WTC11 (cell line): ENCODE measurements at regions not wholly inside any gene's neighbourhood (a gene's known extent, or its start where the extent isn't known, plus 50 kb on each side); places are given as distances from the start of the nearest gene placed in this dataset.

Experiments
- ATAC-seq: fragments of 200-7000 bp; cut with Tn5 transposase; 2 replicates; pipeline ENCODE4 v1.10.0; 2021; ENCODE audit warnings: mild to moderate bottlenecking, moderate library complexity
- CTCF ChIA-PET: fragments of 300-600 bp; sonication (Branson Sonifier 250); formaldehyde crosslinking; loops from one replicate; lab custom pipeline; 2021; ENCODE audit warnings: antibody characterized with exemption; lab: Charles Lee
- POLR2A ChIA-PET: fragments of 350-600 bp; sonication (Branson Sonifier 250); formaldehyde crosslinking; loops from one replicate; lab custom pipeline; 2021; ENCODE audit warnings: antibody characterized with exemption; lab: Charles Lee
- DNase-seq: peaks from one replicate; pipeline ENCODE4 v3.0.0; 2021; ENCODE audit warnings: low spot score
- H3K27ac Mint-ChIP-seq: 2 replicates; pipeline ENCODE4 v1.8.0; 2021; ENCODE audit warnings: mixed read lengths
- H3K27me3 Mint-ChIP-seq: 2 replicates; pipeline ENCODE4 v1.8.0; 2021; ENCODE audit warnings: low read depth, mild to moderate bottlenecking, moderate library complexity, mixed read lengths
- H3K36me3 Mint-ChIP-seq: 2 replicates; pipeline ENCODE4 v1.8.0; 2021; ENCODE audit warnings: mixed read lengths
- H3K4me1 Mint-ChIP-seq: 2 replicates; pipeline ENCODE4 v1.8.0; 2022; ENCODE audit warnings: mixed read lengths
- H3K4me3 Mint-ChIP-seq: 2 replicates; pipeline ENCODE4 v1.8.0; 2021; ENCODE audit warnings: mild to moderate bottlenecking, moderate library complexity, mixed read lengths
- H3K9me3 Mint-ChIP-seq: 2 replicates; pipeline ENCODE4 v1.8.0; 2021; ENCODE audit warnings: mixed read lengths
- ATF1 ChIP-seq: sonication (generic); formaldehyde crosslinking; IDR thresholded peaks from 2 replicates; pipeline ENCODE4 v1.8.1; 2023; ENCODE audit warnings: mild to moderate bottlenecking, moderate library complexity, missing genetic modification reagents
- ATF2 ChIP-seq: sonication (generic); formaldehyde crosslinking; IDR thresholded peaks from 2 replicates; pipeline ENCODE4 v1.8.1; 2022; ENCODE audit warnings: low read depth, missing genetic modification reagents, borderline replicate concordance
- ATF3 ChIP-seq: sonication (generic); formaldehyde crosslinking; conservative IDR thresholded peaks from 2 replicates; pipeline ENCODE4 v1.8.1; 2022; ENCODE audit warnings: mild to moderate bottlenecking, missing genetic modification reagents
- CREB1 ChIP-seq: sonication (generic); formaldehyde crosslinking; IDR thresholded peaks from 2 replicates; pipeline ENCODE4 v1.8.0; 2023; ENCODE audit warnings: mild to moderate bottlenecking, missing genetic modification reagents
- ELF4 ChIP-seq: sonication (generic); formaldehyde crosslinking; IDR thresholded peaks from 2 replicates; pipeline ENCODE4 v1.8.1; 2022; ENCODE audit warnings: low read depth, mild to moderate bottlenecking, moderate library complexity, missing genetic modification reagents
- EMX1 ChIP-seq: fragments of 250-450 bp; sonication (Bioruptor Pico); IDR thresholded peaks from 2 replicates; pipeline ENCODE4 v1.8.0; 2021; ENCODE audit warnings: mild to moderate bottlenecking
- ESRRA ChIP-seq: sonication (generic); formaldehyde crosslinking; IDR thresholded peaks from 2 replicates; pipeline ENCODE4 v1.8.1; 2022; ENCODE audit warnings: mild to moderate bottlenecking, missing genetic modification reagents, borderline replicate concordance
- FOXJ3 ChIP-seq: sonication (generic); formaldehyde crosslinking; IDR thresholded peaks from 2 replicates; pipeline ENCODE4 v1.9.0; 2021; ENCODE audit warnings: missing genetic modification reagents, mild to moderate bottlenecking, borderline replicate concordance
- FOXP4 ChIP-seq: sonication (generic); formaldehyde crosslinking; IDR thresholded peaks from 2 replicates; pipeline ENCODE4 v1.8.0; 2022; ENCODE audit warnings: mild to moderate bottlenecking, missing genetic modification reagents
- GTF2I ChIP-seq: fragments of 250-450 bp; sonication (Bioruptor Pico); conservative IDR thresholded peaks from 2 replicates; pipeline ENCODE4 v1.4.0; 2021; ENCODE audit warnings: mild to moderate bottlenecking
- MAX ChIP-seq: sonication (generic); formaldehyde crosslinking; IDR thresholded peaks from 2 replicates; pipeline ENCODE4 v1.8.0; 2022; ENCODE audit warnings: mild to moderate bottlenecking, missing genetic modification reagents
- MYBL2 ChIP-seq: sonication (generic); formaldehyde crosslinking; IDR thresholded peaks from 2 replicates; pipeline ENCODE4 v1.8.1; 2023; ENCODE audit warnings: mild to moderate bottlenecking, moderate library complexity, missing genetic modification reagents
- NFE2L1 ChIP-seq: sonication (generic); formaldehyde crosslinking; IDR thresholded peaks from 2 replicates; pipeline ENCODE4 v1.8.1; 2023; ENCODE audit warnings: missing genetic modification reagents
- RORB ChIP-seq: fragments of 250-450 bp; sonication (Bioruptor Pico); IDR thresholded peaks from 2 replicates; pipeline ENCODE4 v1.9.0; 2021; ENCODE audit warnings: mild to moderate bottlenecking
- STAT6 ChIP-seq: sonication (generic); formaldehyde crosslinking; conservative IDR thresholded peaks from 2 replicates; pipeline ENCODE4 v1.8.1; 2023; ENCODE audit warnings: mild to moderate bottlenecking, low read depth, missing genetic modification reagents, moderate library complexity
- TEAD4 ChIP-seq: sonication (generic); formaldehyde crosslinking; IDR thresholded peaks from 2 replicates; pipeline ENCODE4 v1.8.0; 2022; ENCODE audit warnings: mild to moderate bottlenecking, missing genetic modification reagents
- ZNF121 ChIP-seq: sonication (generic); formaldehyde crosslinking; IDR thresholded peaks from 2 replicates; pipeline ENCODE4 v1.8.0; 2023; ENCODE audit warnings: missing genetic modification reagents
- ZNF138 ChIP-seq: sonication (generic); formaldehyde crosslinking; conservative IDR thresholded peaks from 2 replicates; pipeline ENCODE4 v1.8.1; 2022; ENCODE audit warnings: mild to moderate bottlenecking, moderate library complexity, missing genetic modification reagents
- ZNF425 ChIP-seq: fragments of 250-450 bp; sonication (Bioruptor Pico); conservative IDR thresholded peaks from 2 replicates; pipeline ENCODE4 v1.9.0; 2021; ENCODE audit warnings: mild to moderate bottlenecking
- ZSCAN18 ChIP-seq: fragments of 250-450 bp; sonication (Bioruptor Pico); IDR thresholded peaks from 2 replicates; pipeline ENCODE4 v2.1.2; 2022; ENCODE audit warnings: mild to moderate bottlenecking, moderate library complexity
- TF ChIP-seq, protein P1 (sequence below): sonication (generic); formaldehyde crosslinking; IDR thresholded peaks from 2 replicates; pipeline ENCODE4 v1.8.1; 2023; ENCODE audit warnings: mild to moderate bottlenecking, missing genetic modification reagents

- H3K36me3 Mint-ChIP-seq: peaks cover 3% of the 10 kb centered on the region; the same call in 1 of the 2 replicates
- no peak overlapping the region for H3K27ac Mint-ChIP-seq
- H3K27me3 Mint-ChIP-seq: no peaks in the 10 kb centered on the region
- DNase-seq (no peak), ATAC-seq (no peak)
- CTCF ChIA-PET: no interaction called here
- H3K4me1 Mint-ChIP-seq: peaks cover 45% of the 10 kb centered on the region
- POLR2A ChIA-PET: no interaction called here
- H3K9me3 Mint-ChIP-seq: 0 out of 2 replicates have a peak, but pooled peaks cover 4% of the 10 kb centered on the region
- H3K4me3 Mint-ChIP-seq: no peak overlapping the region
- TF ChIP-seq NFE2L1 (CRISPR knock-in tag) (no peak), EMX1 (no peak), STAT6 (CRISPR knock-in tag) (no peak), ESRRA (CRISPR knock-in tag) (no peak), ATF1 (CRISPR knock-in tag) (no peak), ZNF138 (CRISPR knock-in tag) (no peak), ELF4 (CRISPR knock-in tag) (no peak), MYBL2 (CRISPR knock-in tag) (no peak), CREB1 (CRISPR knock-in tag) (no peak), GTF2I (no peak), FOXJ3 (CRISPR knock-in tag) (no peak), ATF2 (CRISPR knock-in tag) (no peak), TEAD4 (no peak), FOXP4 (CRISPR knock-in tag) (no peak)
- TF ChIP-seq, protein P1, sequence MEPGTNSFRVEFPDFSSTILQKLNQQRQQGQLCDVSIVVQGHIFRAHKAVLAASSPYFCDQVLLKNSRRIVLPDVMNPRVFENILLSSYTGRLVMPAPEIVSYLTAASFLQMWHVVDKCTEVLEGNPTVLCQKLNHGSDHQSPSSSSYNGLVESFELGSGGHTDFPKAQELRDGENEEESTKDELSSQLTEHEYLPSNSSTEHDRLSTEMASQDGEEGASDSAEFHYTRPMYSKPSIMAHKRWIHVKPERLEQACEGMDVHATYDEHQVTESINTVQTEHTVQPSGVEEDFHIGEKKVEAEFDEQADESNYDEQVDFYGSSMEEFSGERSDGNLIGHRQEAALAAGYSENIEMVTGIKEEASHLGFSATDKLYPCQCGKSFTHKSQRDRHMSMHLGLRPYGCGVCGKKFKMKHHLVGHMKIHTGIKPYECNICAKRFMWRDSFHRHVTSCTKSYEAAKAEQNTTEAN: no peak
Observed at GRCh38 chr4:136755531-136755916, 776.8 kb downstream of the PCDH18 start.

DNA sequence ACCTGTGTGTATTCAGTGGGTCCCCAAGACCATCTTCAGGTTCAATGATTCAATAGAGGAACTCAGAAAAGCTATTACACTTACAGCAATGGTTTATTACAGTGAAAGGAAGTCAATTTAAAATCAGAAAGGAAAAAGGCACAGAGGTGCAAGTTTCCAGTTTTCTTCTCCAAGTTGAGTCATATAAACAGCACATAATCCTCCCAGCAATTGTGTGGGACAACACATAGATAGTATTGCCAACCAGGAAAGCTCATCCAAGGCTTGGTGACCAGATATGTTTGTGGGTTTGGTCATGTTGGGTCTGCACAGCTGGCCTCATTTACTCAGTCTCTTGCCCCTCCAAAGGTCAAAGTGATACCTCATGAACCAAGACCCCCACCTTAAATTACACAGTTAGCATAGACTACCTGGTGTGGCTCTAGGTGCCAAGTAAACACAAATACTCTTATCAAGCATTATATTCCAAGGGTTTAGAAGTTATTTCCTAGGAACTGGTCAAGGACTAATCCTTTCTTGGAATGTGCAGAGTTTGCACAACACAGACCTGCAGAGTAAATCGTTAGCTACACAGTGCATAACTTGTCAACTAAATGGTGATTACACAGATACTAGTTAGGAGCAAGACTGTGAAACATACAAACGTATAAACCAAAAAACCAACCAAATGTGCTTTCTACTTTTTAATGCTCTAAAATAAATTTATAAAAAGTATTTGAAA is 777.3 kb downstream of the PCDH18 start:
- no peak for ATAC-seq
- Mint-ChIP-seq H3K36me3 (peaks cover 8% of the 10 kb centered on the region), H3K4me3 (no peak overlapping the region), H3K9me3 (peaks cover 9% of the 10 kb centered on the region), H3K4me1 (peaks cover 45% of the 10 kb centered on the region), H3K27ac (no peak overlapping the region), H3K27me3 (no peaks in the 10 kb centered on the region)
- no peak for DNase-seq
- ChIA-PET CTCF (no interaction called here), POLR2A (no interaction called here)
- no peak for TF ChIP-seq ZSCAN18 (CRISPR knock-in tag)
- TF ChIP-seq MAX (CRISPR knock-in tag): no peak
- no peak for TF ChIP-seq ZNF121 (CRISPR knock-in tag)
- no peak for TF ChIP-seq ATF3
- no peak for TF ChIP-seq ESRRA (CRISPR knock-in tag)
- TF ChIP-seq ZNF425: no peak
- TF ChIP-seq FOXP4 (CRISPR knock-in tag): no peak
- no peak for TF ChIP-seq ATF1 (CRISPR knock-in tag)
- no peak for TF ChIP-seq RORB (CRISPR knock-in tag)
- no peak for TF ChIP-seq FOXJ3 (CRISPR knock-in tag)
